Prostate gland (tissue), 2 donors: ENCODE measurements at regions not wholly inside any gene's neighbourhood (a gene's known extent, or its start where the extent isn't known, plus 50 kb on each side); places are given as distances from the start of the nearest gene placed in this dataset.
A peak's percentile ranks its signal among the peaks of the same experiment; 100 is the strongest.

Experiments
- DNase-seq: peaks from one replicate; pipeline ENCODE4 v3.0.0-alpha.2; 2019; ENCODE audit warnings: low spot score
- H3K27ac ChIP-seq, 2 donors: fragments of 200-600 bp; sonication (generic); 2 replicates each; pipeline ENCODE4 v1.5.1; 2017 to 2019
- H3K27me3 ChIP-seq: fragments of 200-600 bp; sonication (generic); replicated peaks from 2 replicates; pipeline ENCODE4 v1.5.1; 2019; ENCODE audit not compliant: insufficient read depth
- H3K36me3 ChIP-seq, 2 donors: fragments of 200-600 bp; sonication (generic); 1 replicate in 1 of 2; 2 replicates in 1 of 2; pipeline versions ENCODE4 v1.5.1 to v1.8.1; 2017 to 2019
- H3K4me1 ChIP-seq: fragments of 200-600 bp; sonication (generic); replicated peaks from 2 replicates; pipeline ENCODE4 v1.5.1; 2019
- H3K4me3 ChIP-seq, 2 donors: fragments of 200-600 bp; sonication (generic); 2 replicates each; pipeline ENCODE4 v1.5.1; 2017 to 2019
- H3K9me3 ChIP-seq: fragments of 200-600 bp; sonication (generic); 2 replicates; pipeline ENCODE4 v1.5.1; 2017
- CTCF ChIP-seq, 4 experiments: fragments of 200-600 bp in 2 of 4; fragments of 450-650 bp in 2 of 4; sonication (generic) in 2 of 4; IDR thresholded peaks; 1 replicate in 3 of 4; 2 replicates in 1 of 4; pipeline ENCODE4 v1.5.1; 2016 to 2019; ENCODE audit warnings: antibody characterized with exemption in 4 of 4, mild to moderate bottlenecking in 2 of 4, moderate library complexity in 2 of 4
- POLR2A ChIP-seq: fragments of 450-650 bp; IDR thresholded peaks from one replicate; pipeline ENCODE4 v1.6.1; 2016; ENCODE audit warnings: antibody characterized with exemption, mild to moderate bottlenecking
- POLR2AphosphoS5 ChIP-seq: sonication (generic); formaldehyde crosslinking; IDR thresholded peaks from one replicate; pipeline ENCODE4 v1.6.1; 2017; ENCODE audit warnings: antibody characterized with exemption
- WGBS: methylation state at CpG from one replicate; pipeline ENCODE4 v1.1.5; 2018; 5-methylcytosine and 5-hydroxymethylcytosine counted together
- intact Hi-C: fragments of 100-400 bp; cut with DNase I; formaldehyde crosslinking; loops from one replicate; pipeline ENCODE4 v1.14.2; 2022

- Histone ChIP-seq H3K27me3 (no peaks in the 10 kb centered on the region), H3K4me3 (no peak overlapping the region), H3K27ac (no peak overlapping the region), H3K9me3 (no peaks in the 10 kb centered on the region), H3K4me1 (no peaks in the 10 kb centered on the region), H3K36me3 (no peaks in the 10 kb centered on the region)
- 86% methylated on average over 7 of the region's 7 CpGs for WGBS
- TF ChIP-seq POLR2AphosphoS5: no peak
- no peak for TF ChIP-seq CTCF (IDR thresholded peaks at IDR 0.05)
- TF ChIP-seq POLR2A: no peak
- DNase-seq: no peak
- intact Hi-C loops: no loop called here
Measured at GRCh38 chr9:13615660-13616490, 336.4 kb upstream of the MPDZ start.

DNA sequence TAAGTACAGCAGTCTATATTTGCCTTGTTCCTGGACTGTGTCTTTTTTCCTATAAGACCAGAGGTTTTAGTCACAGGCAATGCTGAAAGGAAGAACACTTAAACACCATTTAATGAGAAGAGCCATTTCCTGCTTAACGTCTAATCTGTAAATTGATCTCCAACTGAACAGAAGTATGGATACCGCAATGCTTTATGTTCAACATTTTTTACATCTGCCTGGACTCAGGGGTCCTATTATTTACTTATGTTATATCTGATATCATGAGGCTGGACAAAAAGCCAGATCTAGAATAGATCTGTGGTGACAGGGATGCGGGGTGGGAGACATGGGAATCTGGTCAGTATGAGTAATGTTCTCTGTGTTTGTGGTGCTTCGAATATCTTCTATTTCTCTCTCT lies 334.6 kb upstream of the MPDZ start:
- WGBS: 67% methylated on average over 4 of the region's 4 CpGs
- H3K9me3 ChIP-seq: no peaks in the 10 kb centered on the region
- no peak for TF ChIP-seq POLR2A
- no peaks in the 10 kb centered on the region for H3K36me3 ChIP-seq
- intact Hi-C loops: no loop called here
- no peaks in the 10 kb centered on the region for H3K4me1 ChIP-seq
- H3K4me3 ChIP-seq: no peak overlapping the region
- H3K27ac ChIP-seq: no peak overlapping the region
- DNase-seq: no peak
- no peaks in the 10 kb centered on the region for H3K27me3 ChIP-seq

DNA sequence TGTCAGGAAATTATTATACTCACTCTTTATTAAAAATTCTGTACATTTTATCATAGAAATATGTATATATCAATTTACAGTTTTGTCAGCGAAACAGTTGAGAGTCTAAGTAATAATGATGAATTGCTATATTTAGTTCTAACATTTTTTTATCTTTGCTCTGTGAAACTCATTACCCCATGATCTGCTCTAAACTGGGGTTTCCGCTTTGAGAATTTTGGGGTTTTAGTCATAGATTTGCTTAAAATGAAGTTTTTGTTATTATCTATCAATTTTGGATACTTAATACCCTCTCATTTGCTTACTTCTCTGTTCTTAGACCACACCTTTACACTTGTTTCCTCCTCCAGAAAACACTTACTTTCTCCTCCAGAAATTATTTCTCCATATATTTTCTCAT lies 333.8 kb upstream of the MPDZ start:
- Histone ChIP-seq H3K4me1 (no peaks in the 10 kb centered on the region), H3K4me3 (no peak overlapping the region), H3K27me3 (no peaks in the 10 kb centered on the region), H3K9me3 (no peaks in the 10 kb centered on the region), H3K36me3 (no peaks in the 10 kb centered on the region), H3K27ac (no peak overlapping the region)
- no peak for DNase-seq
- no peak for TF ChIP-seq CTCF (IDR thresholded peaks at IDR 0.05)
- no peak for TF ChIP-seq POLR2A
- no peak for TF ChIP-seq POLR2AphosphoS5
- 94% methylated on average over 2 of the region's 2 CpGs for WGBS
- intact Hi-C loops: no loop called here

GRCh38 chr9:13608451-13608850 lies 329.0 kb upstream of the MPDZ start:
- Histone ChIP-seq H3K27ac (no peak overlapping the region), H3K9me3 (no peaks in the 10 kb centered on the region), H3K4me1 (no peaks in the 10 kb centered on the region), H3K27me3 (no peaks in the 10 kb centered on the region), H3K4me3 (no peak overlapping the region), H3K36me3 (no peaks in the 10 kb centered on the region)
- intact Hi-C loops: no loop called here
- TF ChIP-seq POLR2AphosphoS5 (no peak), POLR2A (no peak), CTCF (IDR thresholded peaks at IDR 0.05) (no peak)
- WGBS: 36% methylated on average over 6 of the region's 6 CpGs
- no peak for DNase-seq

DNA sequence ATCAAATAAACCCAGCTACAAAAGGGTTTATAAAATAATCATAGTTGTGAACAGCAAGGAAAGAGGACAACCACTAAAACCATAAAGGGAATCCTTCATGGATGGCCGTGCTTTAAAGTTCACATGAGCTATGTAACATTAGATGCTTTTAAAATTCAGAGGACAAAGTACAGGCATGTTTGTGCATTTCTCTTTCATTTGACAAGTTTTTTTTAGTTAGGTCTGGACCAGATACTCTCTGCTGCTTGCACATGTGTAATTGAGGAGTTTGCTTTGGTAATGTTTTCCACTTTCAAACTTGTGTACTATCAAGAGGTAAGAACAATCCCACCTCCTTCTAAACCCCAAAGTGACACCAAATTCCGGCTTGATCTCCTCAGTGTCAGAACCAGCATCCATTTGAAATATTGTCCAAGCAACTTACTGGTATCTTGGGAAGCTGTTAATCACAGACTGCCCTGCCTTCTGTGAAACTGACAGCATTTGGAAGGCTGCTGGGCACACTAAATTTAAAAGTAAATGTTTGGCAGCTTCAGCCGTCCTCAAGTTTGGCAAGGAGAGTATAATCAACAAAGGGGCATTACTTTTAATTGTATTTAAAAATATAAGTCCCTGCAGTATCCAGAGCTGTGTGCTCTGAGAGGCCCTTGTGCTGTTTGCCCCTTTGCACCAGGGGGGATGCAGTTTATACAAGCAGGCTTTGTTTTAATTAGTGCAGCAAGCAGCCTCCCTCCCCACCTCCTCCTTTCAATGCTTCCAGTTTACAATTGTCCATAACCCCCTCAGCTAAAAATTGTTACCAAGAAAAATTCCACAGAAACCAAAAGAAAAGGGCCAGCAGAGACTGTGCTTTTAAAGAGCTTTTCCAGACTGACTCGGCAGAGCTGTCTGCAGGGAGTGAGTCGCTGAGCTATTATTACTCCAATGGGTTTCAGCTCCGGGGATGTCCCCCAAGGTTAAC lies 328.3 kb upstream of the MPDZ start:
- WGBS: 13% methylated on average over 6 of the region's 6 CpGs
- intact Hi-C loops: no loop called here
- TF ChIP-seq POLR2A: no peak
- TF ChIP-seq POLR2AphosphoS5: peak; percentile 40
- TF ChIP-seq CTCF (IDR thresholded peaks at IDR 0.05): no peak
- Histone ChIP-seq H3K27ac (peak overlapping the region; percentile 25 to 38), H3K27me3 (no peaks in the 10 kb centered on the region), H3K9me3 (no peaks in the 10 kb centered on the region), H3K4me1 (no peaks in the 10 kb centered on the region), H3K4me3 (no peak overlapping the region), H3K36me3 (no peaks in the 10 kb centered on the region)
- DNase-seq: peak; percentile 31
